H9 (cell line): ENCODE measurements at regions not wholly inside any gene's neighbourhood (a gene's known extent, or its start where the extent isn't known, plus 50 kb on each side); places are given as distances from the start of the nearest gene placed in this dataset.

ENCODE experiments used
- DNase-seq: peaks from one replicate; pipeline ENCODE4 v3.0.0-alpha.2; 2017
- H2AFZ ChIP-seq: one replicate; pipeline ENCODE4 v1.6.1; 2013; ENCODE audit warnings: mild to moderate bottlenecking, low read length, control low read depth, moderate library complexity
- H2AK5ac ChIP-seq: 2 replicates; pipeline ENCODE4 v1.6.1; 2013; ENCODE audit warnings: low read length, control low read depth, mixed read lengths; ENCODE audit not compliant: insufficient read length
- H2BK120ac ChIP-seq: one replicate; pipeline ENCODE4 v1.6.1; 2013; ENCODE audit warnings: low read depth, mild to moderate bottlenecking, low read length, control low read depth, inconsistent platforms; ENCODE audit not compliant: poor library complexity, severe bottlenecking
- H2BK12ac ChIP-seq: 2 replicates; pipeline ENCODE4 v1.6.1; 2013; ENCODE audit warnings: low read length, control low read depth, mixed read lengths, low read depth; ENCODE audit not compliant: insufficient read length
- H2BK15ac ChIP-seq: 2 replicates; pipeline ENCODE4 v1.6.1; 2013; ENCODE audit warnings: low read depth, low read length, control low read depth
- H2BK20ac ChIP-seq: one replicate; pipeline ENCODE4 v1.6.1; 2013; ENCODE audit warnings: low read depth, mild to moderate bottlenecking, low read length, control low read depth, inconsistent platforms; ENCODE audit not compliant: poor library complexity, severe bottlenecking
- H2BK5ac ChIP-seq: 2 replicates; pipeline ENCODE4 v1.6.1; 2013; ENCODE audit warnings: low read length, control low read depth, mixed read lengths; ENCODE audit not compliant: insufficient read length
- H3K14ac ChIP-seq: 2 replicates; pipeline ENCODE4 v1.6.1; 2013; ENCODE audit warnings: low read length, control low read depth; ENCODE audit not compliant: insufficient read depth
- H3K18ac ChIP-seq: 2 replicates; pipeline ENCODE4 v1.6.1; 2013; ENCODE audit warnings: low read depth, mild to moderate bottlenecking, mixed read lengths, low read length, control low read depth; ENCODE audit not compliant: insufficient read length
- H3K23ac ChIP-seq: 2 replicates; pipeline ENCODE4 v1.6.1; 2013; ENCODE audit warnings: low read length, control low read depth, mixed read lengths, low read depth; ENCODE audit not compliant: insufficient read length
- H3K23me2 ChIP-seq: 2 replicates; pipeline ENCODE4 v1.6.1; 2013; ENCODE audit warnings: low read depth, mild to moderate bottlenecking, mixed read lengths, low read length, control low read depth; ENCODE audit not compliant: insufficient read length, poor library complexity, severe bottlenecking
- H3K27ac ChIP-seq: 2 replicates; pipeline ENCODE4 v1.5.1; 2013; ENCODE audit warnings: low read length, control low read depth, mixed read lengths, low read depth; ENCODE audit not compliant: insufficient read length
- H3K27me3 ChIP-seq: 2 replicates; pipeline ENCODE4 v1.6.1; 2013; ENCODE audit warnings: low read length, control low read depth, inconsistent platforms; ENCODE audit not compliant: insufficient read depth
- H3K4ac ChIP-seq: 2 replicates; pipeline ENCODE4 v1.6.1; 2013; ENCODE audit warnings: low read depth, mild to moderate bottlenecking, control low read depth, inconsistent platforms, low read length, moderate library complexity
- H3K4me1 ChIP-seq: 2 replicates; pipeline ENCODE4 v1.6.1; 2013; ENCODE audit warnings: low read length, control low read depth, inconsistent platforms; ENCODE audit not compliant: insufficient read depth
- H3K4me2 ChIP-seq: 2 replicates; pipeline ENCODE4 v1.6.1; 2013; ENCODE audit warnings: low read length, control low read depth, mixed read lengths; ENCODE audit not compliant: insufficient read length, insufficient read depth
- H3K56ac ChIP-seq: 2 replicates; pipeline ENCODE4 v1.6.1; 2013; ENCODE audit warnings: low read depth, mild to moderate bottlenecking, mixed read lengths, low read length, control low read depth; ENCODE audit not compliant: insufficient read length
- H3K79me1 ChIP-seq: 2 replicates; pipeline ENCODE4 v1.6.1; 2013; ENCODE audit warnings: low read depth, mild to moderate bottlenecking, moderate library complexity, low read length, control low read depth, inconsistent platforms; ENCODE audit not compliant: insufficient read depth, poor library complexity, severe bottlenecking
- H3K79me2 ChIP-seq: 2 replicates; pipeline ENCODE4 v1.6.1; 2013; ENCODE audit warnings: low read length, control low read depth, inconsistent platforms; ENCODE audit not compliant: insufficient read depth
- H3K9ac ChIP-seq: 2 replicates; pipeline ENCODE4 v1.6.1; 2013; ENCODE audit warnings: low read length, control low read depth, mixed read lengths; ENCODE audit not compliant: insufficient read length; ENCODE audit errors: extremely low read depth
- H3K9me3 ChIP-seq: one replicate; pipeline ENCODE4 v1.6.1; 2013; ENCODE audit warnings: low read depth, low read length, inconsistent platforms; ENCODE audit not compliant: control insufficient read depth
- H3T11ph ChIP-seq: one replicate; pipeline ENCODE4 v1.6.1; 2013; ENCODE audit warnings: mild to moderate bottlenecking, low read length, control low read depth, inconsistent platforms
- H4K20me1 ChIP-seq: one replicate; pipeline ENCODE4 v1.6.1; 2013; ENCODE audit not compliant: control insufficient read depth, insufficient read length, insufficient read depth
- H4K5ac ChIP-seq: 2 replicates; pipeline ENCODE4 v1.6.1; 2013; ENCODE audit warnings: low read depth, mild to moderate bottlenecking, mixed read lengths, low read length, control low read depth; ENCODE audit not compliant: insufficient read length
- H4K8ac ChIP-seq: replicated peaks from 2 replicates; pipeline ENCODE4 v1.6.1; 2013; ENCODE audit warnings: low read length, control low read depth, mixed read lengths, low read depth; ENCODE audit not compliant: insufficient read length
- H4K91ac ChIP-seq: 2 replicates; pipeline ENCODE4 v1.6.1; 2013; ENCODE audit warnings: low read depth, mild to moderate bottlenecking, moderate library complexity, mixed read lengths, low read length, control low read depth; ENCODE audit not compliant: insufficient read length
- H3K27ac Mint-ChIP-seq, 3 experiments: 2 replicates in 2 of 3; 3 replicates in 1 of 3; pipeline ENCODE4 v1.8.0; 2020 to 2021; ENCODE audit warnings: mixed read lengths in 3 of 3, mild to moderate bottlenecking in 1 of 3, moderate library complexity in 1 of 3
- H3K27me3 Mint-ChIP-seq: 2 replicates; pipeline ENCODE4 v1.8.0; 2021; ENCODE audit warnings: low read depth, mild to moderate bottlenecking, moderate library complexity, mixed read lengths
- H3K36me3 Mint-ChIP-seq, 3 experiments: 2 replicates in 2 of 3; 3 replicates in 1 of 3; pipeline ENCODE4 v1.8.0; 2020 to 2021; ENCODE audit warnings: low read depth in 3 of 3, mixed read lengths in 3 of 3; ENCODE audit not compliant: insufficient read depth in 1 of 3
- H3K4me1 Mint-ChIP-seq, 2 experiments: 2 replicates each; pipeline ENCODE4 v1.8.0; 2020; ENCODE audit warnings: mixed read lengths in 2 of 2
- H3K4me3 Mint-ChIP-seq, 2 experiments: 2 replicates in 1 of 2; 3 replicates in 1 of 2; pipeline ENCODE4 v1.8.0; 2020 to 2021; ENCODE audit warnings: mild to moderate bottlenecking in 2 of 2, mixed read lengths in 2 of 2, moderate library complexity in 1 of 2
- H3K9me3 Mint-ChIP-seq, 2 experiments: 2 replicates in 1 of 2; 3 replicates in 1 of 2; pipeline ENCODE4 v1.8.0; 2020; ENCODE audit warnings: mild to moderate bottlenecking in 2 of 2, mixed read lengths in 2 of 2, moderate library complexity in 1 of 2
- WGBS: extraction: QIAGEN DNeasy Blood & Tissue Kit; methylation state at CpG from one replicate; pipeline ENCODE4 v1.1.7; 2013; ENCODE audit warnings: missing lambda C conversion rate, low lambda C conversion rate, mixed read lengths; ENCODE audit not compliant: insufficient read length; ENCODE audit errors: extremely low coverage; 5-methylcytosine and 5-hydroxymethylcytosine counted together
- TF ChIP-seq, protein P1 (sequence below): fragments of 200-600 bp; sonication (generic); conservative IDR thresholded peaks from 3 replicates; pipeline ENCODE4 v1.8.0; 2021; ENCODE audit warnings: antibody characterized with exemption, mild to moderate bottlenecking

DNA sequence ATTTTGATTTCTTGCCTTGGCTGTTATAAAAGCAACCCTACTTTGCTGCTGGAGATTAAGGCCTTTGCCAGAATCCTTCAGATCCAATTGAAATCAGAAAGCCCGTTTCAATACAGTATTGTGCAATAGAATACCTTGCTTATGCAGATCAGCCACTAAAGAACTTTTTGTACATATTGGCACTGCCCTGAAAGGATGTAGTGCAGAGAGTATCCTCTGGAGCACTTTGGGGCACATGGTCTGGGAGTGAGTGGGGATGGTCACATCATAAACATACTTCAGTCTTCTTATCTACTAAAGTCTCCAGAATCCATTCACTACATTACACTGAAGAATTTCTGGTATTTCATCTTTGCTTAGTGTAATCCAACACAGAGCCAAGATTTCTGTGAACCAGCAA is 189.0 kb downstream of the CENPF start:
- no peak overlapping the region for H3K4me3 Mint-ChIP-seq
- Histone ChIP-seq H3K79me2 (no peaks in the 10 kb centered on the region), H3K9ac (no peak overlapping the region), H2BK12ac (no peak overlapping the region), H3K9me3 (no peaks in the 10 kb centered on the region), H2BK5ac (no peak overlapping the region), H2BK15ac (no peak overlapping the region), H2AK5ac (no peak overlapping the region), H3K4me1 (no peaks in the 10 kb centered on the region; the same call in 1 of the 2 replicates), H3K4me2 (no peak overlapping the region), H3K14ac (no peak overlapping the region), H2BK120ac (no peak overlapping the region), H3T11ph (no peak overlapping the region), H4K20me1 (no peaks in the 10 kb centered on the region), H4K5ac (no peak overlapping the region), H2AFZ (no peak overlapping the region), H2BK20ac (no peak overlapping the region), H4K8ac (no peak overlapping the region), H3K27ac (no peak overlapping the region), H3K27me3 (no peaks in the 10 kb centered on the region), H3K79me1 (no peaks in the 10 kb centered on the region), H3K23me2 (no peaks in the 10 kb centered on the region), H3K56ac (no peak overlapping the region), H3K23ac (no peak overlapping the region), H3K18ac (no peak overlapping the region), H4K91ac (no peak overlapping the region), H3K4ac (no peak overlapping the region)
- H3K36me3 Mint-ChIP-seq: no peaks in the 10 kb centered on the region
- TF ChIP-seq, protein P1, sequence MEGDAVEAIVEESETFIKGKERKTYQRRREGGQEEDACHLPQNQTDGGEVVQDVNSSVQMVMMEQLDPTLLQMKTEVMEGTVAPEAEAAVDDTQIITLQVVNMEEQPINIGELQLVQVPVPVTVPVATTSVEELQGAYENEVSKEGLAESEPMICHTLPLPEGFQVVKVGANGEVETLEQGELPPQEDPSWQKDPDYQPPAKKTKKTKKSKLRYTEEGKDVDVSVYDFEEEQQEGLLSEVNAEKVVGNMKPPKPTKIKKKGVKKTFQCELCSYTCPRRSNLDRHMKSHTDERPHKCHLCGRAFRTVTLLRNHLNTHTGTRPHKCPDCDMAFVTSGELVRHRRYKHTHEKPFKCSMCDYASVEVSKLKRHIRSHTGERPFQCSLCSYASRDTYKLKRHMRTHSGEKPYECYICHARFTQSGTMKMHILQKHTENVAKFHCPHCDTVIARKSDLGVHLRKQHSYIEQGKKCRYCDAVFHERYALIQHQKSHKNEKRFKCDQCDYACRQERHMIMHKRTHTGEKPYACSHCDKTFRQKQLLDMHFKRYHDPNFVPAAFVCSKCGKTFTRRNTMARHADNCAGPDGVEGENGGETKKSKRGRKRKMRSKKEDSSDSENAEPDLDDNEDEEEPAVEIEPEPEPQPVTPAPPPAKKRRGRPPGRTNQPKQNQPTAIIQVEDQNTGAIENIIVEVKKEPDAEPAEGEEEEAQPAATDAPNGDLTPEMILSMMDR: no peak
- H3K4me1 Mint-ChIP-seq: peaks cover 2% of the 10 kb centered on the region in 2 experiments; a peak in 1 of 4 replicates
- no CpG with 5 or more reads among the region's 1 CpG for WGBS
- no peak overlapping the region for H3K27ac Mint-ChIP-seq
- no peak for DNase-seq
- no peaks in the 10 kb centered on the region for H3K27me3 Mint-ChIP-seq
- H3K9me3 Mint-ChIP-seq: no peaks in the 10 kb centered on the region
